Adrenal gland (tissue), 9 donors: ENCODE measurements at regions not wholly inside any gene's neighbourhood (a gene's known extent, or its start where the extent isn't known, plus 50 kb on each side); places are given as distances from the start of the nearest gene placed in this dataset.

ENCODE experiments used
- DNase-seq, 7 donors: peaks; one replicate each; pipeline ENCODE4 v3.0.0-alpha.2; 2019 to 2020
- H3K27ac ChIP-seq, 5 donors: fragments of 200-600 bp; sonication (generic) in 4 of 5; 1 replicate in 3 of 5; 2 replicates in 2 of 5; pipeline versions ENCODE4 v1.5.1 to v1.8.0; 2016 to 2020; ENCODE audit warnings: mild to moderate bottlenecking in 1 of 5
- H3K27me3 ChIP-seq: fragments of 200-600 bp; 2 replicates; pipeline ENCODE4 v1.8.0; 2021
- H3K36me3 ChIP-seq, 2 donors: fragments of 200-600 bp; replicated peaks in 1 of 2; 1 replicate in 1 of 2; 2 replicates in 1 of 2; pipeline versions ENCODE4 v1.5.1 to v1.8.0; 2018 to 2022
- H3K4me1 ChIP-seq, 2 donors: fragments of 200-600 bp; replicated peaks in 1 of 2; 1 replicate in 1 of 2; 2 replicates in 1 of 2; pipeline versions ENCODE4 v1.5.1 to v1.8.0; 2018 to 2021
- H3K4me3 ChIP-seq, 4 donors: fragments of 200-600 bp; sonication (generic) in 3 of 4; one replicate each; pipeline ENCODE4 v1.5.1; 2016 to 2018
- H3K9me3 ChIP-seq, 3 donors: fragments of 200-600 bp; sonication (generic) in 1 of 3; replicated peaks in 1 of 3; 1 replicate in 2 of 3; 2 replicates in 1 of 3; pipeline versions ENCODE4 v1.5.1 to v1.8.0; 2016 to 2021
- POLR2A ChIP-seq, 2 donors: fragments of 450-650 bp; IDR thresholded peaks; one replicate each; pipeline ENCODE4 v1.6.1; 2017; ENCODE audit warnings: antibody characterized with exemption in 2 of 2, mild to moderate bottlenecking in 2 of 2, moderate library complexity in 1 of 2
- WGBS, 4 donors: extraction: QIAGEN DNeasy Blood & Tissue Kit in 2 of 4; methylation state at CpG; one replicate each; pipeline versions ENCODE4 v1.1.5 to v1.1.7; 2013 to 2017; 5-methylcytosine and 5-hydroxymethylcytosine counted together
- intact Hi-C, 2 donors: fragments of 100-400 bp; cut with DNase I; formaldehyde crosslinking; loops; one replicate each; pipeline versions ENCODE4 v1.14.1 to v1.15.0; 2022 to 2023
- TF ChIP-seq, protein P1 (sequence below), 6 experiments: fragments of 450-650 bp in 4 of 6; fragments of 200-600 bp in 2 of 6; sonication (generic) in 1 of 6; IDR thresholded peaks; 1 replicate in 5 of 6; 2 replicates in 1 of 6; pipeline versions ENCODE4 v1.5.1 to v1.8.0; 2016 to 2021; ENCODE audit warnings: antibody characterized with exemption in 6 of 6, mild to moderate bottlenecking in 2 of 6, moderate library complexity in 1 of 6
- donor health status: healthy with polysubstance abuse.
- donor health status: Bipolar disorder and iron deficiency.
- donor health status: DM: yes; HTN: yes; CAD: no.
- donor health status: DM: no; HTN: no; CAD: no.
- donor health status: DM: no; HTN: no; CAD: no.

DNA sequence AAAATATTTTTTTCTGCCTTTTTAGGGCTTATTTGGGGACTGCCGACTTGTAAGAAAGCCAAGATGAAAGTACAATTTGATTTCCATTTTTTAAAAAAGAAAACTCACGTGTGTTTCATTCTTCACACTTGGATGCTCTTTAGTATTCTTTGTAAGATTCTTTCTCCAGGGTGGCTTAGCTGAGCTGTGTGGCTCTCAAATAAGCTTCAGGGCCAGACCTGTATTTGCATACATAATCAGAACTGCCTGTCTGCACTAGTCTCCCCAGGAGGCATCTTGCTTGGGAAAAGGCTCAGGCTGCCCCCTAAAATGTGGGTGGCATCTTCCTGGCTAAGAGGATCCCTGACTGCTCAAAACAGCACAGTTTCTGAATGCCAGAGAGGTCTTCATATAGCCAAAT, 498.4 kb downstream of the MID1IP1 start:
- H3K9me3 ChIP-seq = no peaks in the 10 kb centered on the region
- H3K27me3 ChIP-seq = peaks cover 23% of the 10 kb centered on the region
- H3K4me1 ChIP-seq = no peaks in the 10 kb centered on the region
- no peak overlapping the region for H3K27ac ChIP-seq
- no peak for DNase-seq
- WGBS, 4 donors = 59 to 90% (median 72%) methylated on average over 2 of the region's 2 CpGs
- TF ChIP-seq, protein P1, sequence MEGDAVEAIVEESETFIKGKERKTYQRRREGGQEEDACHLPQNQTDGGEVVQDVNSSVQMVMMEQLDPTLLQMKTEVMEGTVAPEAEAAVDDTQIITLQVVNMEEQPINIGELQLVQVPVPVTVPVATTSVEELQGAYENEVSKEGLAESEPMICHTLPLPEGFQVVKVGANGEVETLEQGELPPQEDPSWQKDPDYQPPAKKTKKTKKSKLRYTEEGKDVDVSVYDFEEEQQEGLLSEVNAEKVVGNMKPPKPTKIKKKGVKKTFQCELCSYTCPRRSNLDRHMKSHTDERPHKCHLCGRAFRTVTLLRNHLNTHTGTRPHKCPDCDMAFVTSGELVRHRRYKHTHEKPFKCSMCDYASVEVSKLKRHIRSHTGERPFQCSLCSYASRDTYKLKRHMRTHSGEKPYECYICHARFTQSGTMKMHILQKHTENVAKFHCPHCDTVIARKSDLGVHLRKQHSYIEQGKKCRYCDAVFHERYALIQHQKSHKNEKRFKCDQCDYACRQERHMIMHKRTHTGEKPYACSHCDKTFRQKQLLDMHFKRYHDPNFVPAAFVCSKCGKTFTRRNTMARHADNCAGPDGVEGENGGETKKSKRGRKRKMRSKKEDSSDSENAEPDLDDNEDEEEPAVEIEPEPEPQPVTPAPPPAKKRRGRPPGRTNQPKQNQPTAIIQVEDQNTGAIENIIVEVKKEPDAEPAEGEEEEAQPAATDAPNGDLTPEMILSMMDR (IDR thresholded peaks at IDR 0.05) = no peak
- TF ChIP-seq POLR2A (IDR thresholded peaks at IDR 0.05) = no peak
- intact Hi-C loops = no loop called here
- no peaks in the 10 kb centered on the region for H3K36me3 ChIP-seq
- H3K4me3 ChIP-seq = no peak overlapping the region

DNA sequence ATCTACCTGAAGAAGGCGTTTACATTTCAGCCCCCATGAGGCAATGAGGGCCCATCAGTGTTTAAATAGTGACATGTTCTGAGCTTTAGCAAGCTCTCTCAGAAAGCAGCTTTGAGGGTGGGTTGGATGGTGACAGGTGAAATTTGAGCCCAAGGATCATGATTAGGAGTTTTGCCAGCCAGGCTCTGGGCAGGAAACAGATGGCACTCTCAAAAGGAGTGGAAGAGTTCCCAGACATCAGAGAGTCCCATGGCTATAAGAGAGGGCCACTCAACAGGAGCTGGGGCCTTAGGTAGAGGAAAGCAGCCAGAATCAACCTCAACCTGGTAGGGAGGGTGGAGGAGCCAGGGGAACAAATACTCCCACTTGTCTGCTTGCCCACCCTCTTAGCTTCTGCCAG, 499.8 kb downstream of the MID1IP1 start:
- Histone ChIP-seq H3K4me3 (no peak overlapping the region), H3K36me3 (no peaks in the 10 kb centered on the region), H3K27me3 (peaks cover 10% of the 10 kb centered on the region), H3K4me1 (no peaks in the 10 kb centered on the region), H3K9me3 (no peaks in the 10 kb centered on the region), H3K27ac (no peak overlapping the region)
- DNase-seq = no peak
- TF ChIP-seq POLR2A (IDR thresholded peaks at IDR 0.05) = no peak
- TF ChIP-seq, protein P1 (IDR thresholded peaks at IDR 0.05) = no peak
- intact Hi-C loops = no loop called here
- WGBS, 4 donors = 67 to 90% (median 74%) methylated on average over 1 of the region's 1 CpG

DNA sequence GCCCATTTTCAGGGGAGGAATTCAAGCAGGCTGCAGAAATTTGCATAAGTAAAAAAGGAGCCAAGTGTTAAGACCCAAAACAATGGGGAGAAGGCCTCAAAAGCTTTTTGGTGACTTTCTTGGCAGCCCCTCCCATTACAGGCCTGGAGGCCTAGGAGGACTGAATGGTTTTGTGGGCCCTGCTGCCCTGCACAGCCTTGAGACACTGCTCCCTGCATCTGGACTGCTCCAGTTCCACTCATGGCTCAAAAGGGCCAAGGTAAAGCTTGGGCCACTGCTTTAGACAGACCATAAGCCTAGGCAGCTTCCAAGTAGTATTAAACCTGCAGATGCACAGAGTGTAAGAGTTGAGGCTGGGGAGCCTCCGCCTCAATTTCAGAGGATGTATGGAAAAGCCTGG, 501.6 kb downstream of the MID1IP1 start:
- H3K4me1 ChIP-seq = no peaks in the 10 kb centered on the region
- intact Hi-C loops = no loop called here
- no peaks in the 10 kb centered on the region for H3K9me3 ChIP-seq
- TF ChIP-seq, protein P1 (IDR thresholded peaks at IDR 0.05) = no peak
- no peak overlapping the region for H3K27ac ChIP-seq
- peaks cover 18% of the 10 kb centered on the region for H3K27me3 ChIP-seq
- no peak overlapping the region for H3K4me3 ChIP-seq
- no peak for DNase-seq
- no peaks in the 10 kb centered on the region for H3K36me3 ChIP-seq
- WGBS, 4 donors = 88 to 100% (median 95%) methylated on average over 1 of the region's 1 CpG; no CpG with 5 or more reads in 1 of the 4 donors

DNA sequence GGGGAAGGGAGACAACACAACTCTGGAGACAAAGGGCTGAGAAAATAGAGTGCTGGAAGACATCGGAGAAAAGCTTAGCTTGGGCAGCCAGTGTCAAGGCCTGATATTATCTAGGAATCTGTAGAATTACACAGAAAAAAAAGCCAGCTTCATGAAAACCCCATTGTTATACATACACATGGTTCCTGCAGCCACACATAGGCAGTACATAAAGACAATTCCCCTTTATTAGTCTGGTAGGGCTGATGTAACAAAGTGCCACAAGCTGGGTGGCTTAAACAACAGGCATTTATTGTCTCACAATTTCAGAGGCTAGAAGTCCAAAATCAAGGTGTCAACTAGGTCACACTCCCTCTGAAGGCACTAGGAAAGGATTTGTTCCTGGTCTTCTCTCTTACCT, 503.5 kb downstream of the MID1IP1 start:
- Histone ChIP-seq H3K4me1 (no peaks in the 10 kb centered on the region), H3K9me3 (no peaks in the 10 kb centered on the region), H3K27ac (no peak overlapping the region), H3K27me3 (peaks cover 15% of the 10 kb centered on the region), H3K36me3 (no peaks in the 10 kb centered on the region), H3K4me3 (no peak overlapping the region)
- intact Hi-C loops = no loop called here
- no peak for DNase-seq
- WGBS, 4 donors = 52 to 81% (median 72%) methylated on average over 1 of the region's 1 CpG
- TF ChIP-seq POLR2A (IDR thresholded peaks at IDR 0.05) = no peak
- TF ChIP-seq, protein P1 (IDR thresholded peaks at IDR 0.05) = no peak
